Gastroesophageal sphincter (tissue), 4 donors: ENCODE measurements at regions not wholly inside any gene's neighbourhood (a gene's known extent, or its start where the extent isn't known, plus 50 kb on each side); places are given as distances from the start of the nearest gene placed in this dataset.

Experiments used
- ATAC-seq: fragments of 150-250 bp; one replicate; pipeline ENCODE4 v1.9.1; 2016; ENCODE audit warnings: mild to moderate bottlenecking, moderate library complexity
- H3K27ac ChIP-seq, 4 donors: fragments of 200-600 bp; sonication (generic) in 3 of 4; 1 replicate in 3 of 4; 2 replicates in 1 of 4; pipeline ENCODE4 v1.5.1; 2016 to 2019
- H3K27me3 ChIP-seq: fragments of 200-600 bp; sonication (generic); one replicate; pipeline ENCODE4 v1.5.1; 2019
- H3K36me3 ChIP-seq, 2 donors: fragments of 200-600 bp; sonication (generic); one replicate each; pipeline ENCODE4 v1.5.1; 2019; ENCODE audit warnings: control low read depth in 1 of 2
- H3K4me1 ChIP-seq, 3 donors: fragments of 200-600 bp; sonication (generic); 1 replicate in 2 of 3; 2 replicates in 1 of 3; pipeline ENCODE4 v1.5.1; 2016 to 2019; ENCODE audit warnings: control low read depth in 2 of 3
- H3K4me3 ChIP-seq, 2 donors: fragments of 200-600 bp; sonication (generic); one replicate each; pipeline ENCODE4 v1.5.1; 2019; ENCODE audit warnings: mild to moderate bottlenecking in 1 of 2, moderate library complexity in 1 of 2
- H3K9me3 ChIP-seq, 3 donors: fragments of 200-600 bp; sonication (generic); one replicate each; pipeline ENCODE4 v1.5.1; 2017 to 2019; ENCODE audit warnings: control low read depth in 2 of 3
- CTCF ChIP-seq, 4 experiments: fragments of 200-600 bp in 2 of 4; fragments of 450-650 bp in 2 of 4; sonication (generic) in 1 of 4; IDR thresholded peaks; one replicate each; pipeline ENCODE4 v1.5.1; 2017 to 2019; ENCODE audit warnings: antibody characterized with exemption in 4 of 4, mild to moderate bottlenecking in 2 of 4, moderate library complexity in 2 of 4
- EP300 ChIP-seq: sonication (generic); formaldehyde crosslinking; IDR thresholded peaks from one replicate; pipeline ENCODE4 v1.6.1; 2017; ENCODE audit warnings: antibody characterized with exemption, mild to moderate bottlenecking
- POLR2A ChIP-seq, 2 donors: fragments of 450-650 bp; IDR thresholded peaks; one replicate each; pipeline ENCODE4 v1.6.1; 2017; ENCODE audit warnings: antibody characterized with exemption in 2 of 2, mild to moderate bottlenecking in 2 of 2, moderate library complexity in 1 of 2
- POLR2AphosphoS5 ChIP-seq: sonication (generic); formaldehyde crosslinking; IDR thresholded peaks from one replicate; pipeline ENCODE4 v1.6.1; 2017; ENCODE audit warnings: antibody characterized with exemption
- WGBS, 2 donors: methylation state at CpG; one replicate each; pipeline ENCODE4 v1.1.5; 2018; ENCODE audit warnings: low coverage in 1 of 2; 5-methylcytosine and 5-hydroxymethylcytosine counted together

DNA sequence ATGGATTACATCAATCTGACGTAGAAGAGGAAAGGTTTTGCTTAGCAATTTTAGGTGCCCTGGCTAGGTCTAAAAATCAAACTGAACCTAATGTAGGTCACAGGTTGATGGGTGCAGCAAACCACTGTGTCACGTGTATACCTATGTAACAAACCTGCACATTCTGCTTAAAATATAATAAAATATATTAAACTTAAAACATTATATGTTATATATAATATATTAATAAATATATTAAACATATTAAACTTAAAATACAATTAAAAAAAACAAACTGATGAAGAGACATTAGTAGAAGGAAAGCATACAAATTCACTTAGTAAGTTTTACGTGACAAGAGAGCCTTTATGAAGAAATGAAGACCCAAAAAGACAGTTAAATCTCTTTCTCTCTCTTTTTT, 51.7 kb upstream of the FBXL17 start:
- WGBS, 2 donors: 79 to 84% methylated on average over 3 of the region's 3 CpGs
- Histone ChIP-seq H3K9me3 (peaks cover 0 to 2% (median 0%) of the 10 kb centered on the region in 3 donors), H3K27me3 (no peaks in the 10 kb centered on the region), H3K36me3 (no peaks in the 10 kb centered on the region), H3K4me1 (no peaks in the 10 kb centered on the region), H3K4me3 (no peak overlapping the region), H3K27ac (no peak overlapping the region)
- no peak for ATAC-seq
- TF ChIP-seq POLR2AphosphoS5: no peak
- no peak for TF ChIP-seq CTCF (IDR thresholded peaks at IDR 0.05)

DNA sequence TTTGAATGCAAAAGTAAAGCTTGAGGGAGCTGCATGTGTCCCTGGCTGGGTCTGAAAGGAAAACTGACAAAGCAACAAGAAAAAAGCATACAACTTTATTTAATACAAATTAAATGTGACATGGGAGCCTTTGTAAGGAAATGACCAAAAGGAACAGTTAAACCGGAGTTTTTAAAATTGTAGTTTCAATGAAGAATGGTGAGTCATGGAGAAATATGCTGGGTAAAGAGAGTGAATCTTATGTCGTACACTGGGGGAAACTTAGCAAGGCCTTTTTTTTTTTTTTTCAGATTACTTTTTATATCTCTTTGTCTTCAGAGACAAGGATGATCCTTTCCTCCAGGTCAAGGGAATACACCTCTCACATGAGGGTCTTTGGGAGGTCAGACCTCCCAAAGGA, 50.1 kb upstream of the FBXL17 start:
- 66 to 88% methylated on average over 1 to 2 of the region's 2 CpGs for WGBS, 2 donors

More for the DNA sequence above, 50.1 kb upstream of the FBXL17 start:
- no peak for ATAC-seq
- H3K27ac ChIP-seq: no peak overlapping the region
- H3K4me3 ChIP-seq: no peak overlapping the region
- no peaks in the 10 kb centered on the region for H3K9me3 ChIP-seq
- H3K27me3 ChIP-seq: no peaks in the 10 kb centered on the region
- H3K36me3 ChIP-seq: no peaks in the 10 kb centered on the region
- H3K4me1 ChIP-seq: no peaks in the 10 kb centered on the region
- no peak for TF ChIP-seq POLR2AphosphoS5
- no peak for TF ChIP-seq CTCF (IDR thresholded peaks at IDR 0.05)
- no peak for TF ChIP-seq EP300
- no peak for TF ChIP-seq POLR2A (IDR thresholded peaks at IDR 0.05)
